ENCODE measurements at regions not wholly inside any gene's neighbourhood (a gene's known extent, or its start where the extent isn't known, plus 50 kb on each side); places are given as distances from the start of the nearest gene placed in this dataset.
A peak's percentile ranks its signal among the peaks of the same experiment; 100 is the strongest.

DNA sequence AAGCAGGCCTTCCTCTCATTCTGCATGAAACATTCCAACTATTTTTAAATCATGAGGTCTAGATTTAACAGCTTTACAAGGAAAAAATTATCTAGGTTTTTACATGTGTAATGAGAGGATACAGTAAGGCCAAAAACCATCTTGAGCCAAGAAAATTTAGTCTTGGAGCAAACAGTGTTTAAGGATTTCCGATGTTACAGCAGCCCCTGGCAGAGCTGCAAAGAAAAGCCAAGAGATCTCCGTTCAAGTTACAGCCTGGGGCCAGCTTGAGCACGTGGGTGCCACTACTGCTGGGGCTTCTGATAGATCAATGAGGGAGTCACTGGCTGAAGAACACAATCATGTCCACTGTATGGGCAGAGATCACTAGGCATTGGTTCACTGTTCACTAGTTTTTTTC lies 156.2 kb downstream of the EVX1 start:
- no peak for DNase-seq (ENCODE audit: low spot score)
- BruUV-seq (replicated peaks): no TSS peak
- Histone ChIP-seq H3K4me3 (ENCODE audit: low read depth, low read length, poor library complexity, severe bottlenecking) (no peak overlapping the region), H3K9me2 (ENCODE audit: insufficient read depth, low read length) (no peaks in the 10 kb centered on the region), H2AFZ (ENCODE audit: low read length) (no peak overlapping the region), H3K9me3 (ENCODE audit: low read length) (no peaks in the 10 kb centered on the region), H3K79me2 (ENCODE audit: insufficient read depth, low read depth, low read length) (no peaks in the 10 kb centered on the region), H3K36me3 (ENCODE audit: insufficient read depth, low read length) (no peaks in the 10 kb centered on the region), H4K20me1 (ENCODE audit: insufficient read depth, low read length) (no peaks in the 10 kb centered on the region), H3K27ac (ENCODE audit: low read depth, low read length, poor library complexity, severe bottlenecking) (no peak overlapping the region), H3K4me1 (ENCODE audit: insufficient read depth, low read length, poor library complexity, severe bottlenecking) (peaks cover 6% of the 10 kb centered on the region), H3K4me2 (ENCODE audit: low read length) (no peak overlapping the region)
- POLR2A ChIA-PET: interaction anchor here (0.6 to 0.7 kb wide), 2 partner anchors 12 to 85 kb away, joined by 3 to 4 read pairs; no protein-coding TSS in a partner anchor
- intact Hi-C loops (cut with micrococcal nuclease; ENCODE audit: unreplicated experiment): no loop called here
- TF ChIP-seq, protein P1, sequence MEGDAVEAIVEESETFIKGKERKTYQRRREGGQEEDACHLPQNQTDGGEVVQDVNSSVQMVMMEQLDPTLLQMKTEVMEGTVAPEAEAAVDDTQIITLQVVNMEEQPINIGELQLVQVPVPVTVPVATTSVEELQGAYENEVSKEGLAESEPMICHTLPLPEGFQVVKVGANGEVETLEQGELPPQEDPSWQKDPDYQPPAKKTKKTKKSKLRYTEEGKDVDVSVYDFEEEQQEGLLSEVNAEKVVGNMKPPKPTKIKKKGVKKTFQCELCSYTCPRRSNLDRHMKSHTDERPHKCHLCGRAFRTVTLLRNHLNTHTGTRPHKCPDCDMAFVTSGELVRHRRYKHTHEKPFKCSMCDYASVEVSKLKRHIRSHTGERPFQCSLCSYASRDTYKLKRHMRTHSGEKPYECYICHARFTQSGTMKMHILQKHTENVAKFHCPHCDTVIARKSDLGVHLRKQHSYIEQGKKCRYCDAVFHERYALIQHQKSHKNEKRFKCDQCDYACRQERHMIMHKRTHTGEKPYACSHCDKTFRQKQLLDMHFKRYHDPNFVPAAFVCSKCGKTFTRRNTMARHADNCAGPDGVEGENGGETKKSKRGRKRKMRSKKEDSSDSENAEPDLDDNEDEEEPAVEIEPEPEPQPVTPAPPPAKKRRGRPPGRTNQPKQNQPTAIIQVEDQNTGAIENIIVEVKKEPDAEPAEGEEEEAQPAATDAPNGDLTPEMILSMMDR (conservative IDR thresholded peaks at IDR 0.05; ENCODE audit: low read length): no peak
- no peak for TF ChIP-seq EZH2phosphoT487 (IDR thresholded peaks at IDR 0.05; ENCODE audit: borderline replicate concordance, low read depth, low read length)
- CTCF ChIA-PET (ENCODE audit: unreplicated experiment): no interaction called here

DNA sequence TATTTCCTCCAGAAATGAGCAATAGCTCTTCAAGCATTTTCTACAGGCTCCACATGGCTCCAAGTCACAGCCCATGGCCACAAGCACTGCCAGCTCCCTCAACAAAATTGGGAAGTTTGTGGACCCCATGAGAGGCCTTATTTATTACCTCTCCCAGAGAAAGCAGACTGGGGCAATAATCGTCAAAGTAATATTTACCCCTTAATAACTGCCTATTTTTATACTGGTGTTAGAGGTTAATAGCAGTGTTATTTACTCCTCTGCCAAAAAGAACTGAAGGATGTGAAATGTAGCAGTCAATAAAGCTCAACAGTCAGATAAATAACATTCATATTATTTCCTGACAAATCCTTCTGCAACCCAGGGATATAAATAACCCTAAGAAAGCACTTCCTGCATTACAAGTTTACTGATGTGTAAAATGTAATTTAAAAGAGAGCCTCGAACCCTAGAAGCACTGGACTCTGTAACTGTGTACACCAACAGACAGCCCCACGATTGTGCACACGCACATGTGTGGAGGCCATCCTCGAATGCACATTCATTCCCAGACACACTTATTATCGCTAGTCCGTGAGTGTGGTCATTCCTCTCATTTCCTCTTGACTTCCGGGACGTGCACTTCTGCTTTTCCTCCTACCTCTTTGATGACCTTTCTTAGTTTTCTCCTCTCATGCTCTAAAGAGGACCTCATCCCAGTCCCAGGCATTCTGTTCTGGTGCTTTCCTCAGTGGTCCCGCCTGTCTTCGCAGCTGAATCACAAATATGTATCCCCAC lies 157.4 kb downstream of the EVX1 start:
- H3K27ac ChIP-seq (ENCODE audit: low read depth, low read length, poor library complexity, severe bottlenecking): no peak overlapping the region
- H3K36me3 ChIP-seq (ENCODE audit: insufficient read depth, low read length): no peaks in the 10 kb centered on the region
- intact Hi-C loops (cut with micrococcal nuclease; ENCODE audit: unreplicated experiment): no loop called here
- H4K20me1 ChIP-seq (ENCODE audit: insufficient read depth, low read length): no peaks in the 10 kb centered on the region
- POLR2A ChIA-PET: no interaction called here
- peak; percentile 3 for DNase-seq (ENCODE audit: low spot score)
- no peaks in the 10 kb centered on the region for H3K9me2 ChIP-seq (ENCODE audit: insufficient read depth, low read length)
- peak overlapping the region; percentile 40 for H3K4me2 ChIP-seq (ENCODE audit: low read length)
- H2AFZ ChIP-seq (ENCODE audit: low read length): no peak overlapping the region
- no peak for TF ChIP-seq EZH2phosphoT487 (IDR thresholded peaks at IDR 0.05; ENCODE audit: borderline replicate concordance, low read depth, low read length)
- TF ChIP-seq, protein P1 (conservative IDR thresholded peaks at IDR 0.05; ENCODE audit: low read length): no peak
- no TSS peak for BruUV-seq (replicated peaks)
- CTCF ChIA-PET (ENCODE audit: unreplicated experiment): no interaction called here
- no peaks in the 10 kb centered on the region for H3K9me3 ChIP-seq (ENCODE audit: low read length)
- peaks cover 6% of the 10 kb centered on the region for H3K4me1 ChIP-seq (ENCODE audit: insufficient read depth, low read length, poor library complexity, severe bottlenecking)
- H3K4me3 ChIP-seq (ENCODE audit: low read depth, low read length, poor library complexity, severe bottlenecking): no peak overlapping the region
- no peaks in the 10 kb centered on the region for H3K79me2 ChIP-seq (ENCODE audit: insufficient read depth, low read depth, low read length)

DNA sequence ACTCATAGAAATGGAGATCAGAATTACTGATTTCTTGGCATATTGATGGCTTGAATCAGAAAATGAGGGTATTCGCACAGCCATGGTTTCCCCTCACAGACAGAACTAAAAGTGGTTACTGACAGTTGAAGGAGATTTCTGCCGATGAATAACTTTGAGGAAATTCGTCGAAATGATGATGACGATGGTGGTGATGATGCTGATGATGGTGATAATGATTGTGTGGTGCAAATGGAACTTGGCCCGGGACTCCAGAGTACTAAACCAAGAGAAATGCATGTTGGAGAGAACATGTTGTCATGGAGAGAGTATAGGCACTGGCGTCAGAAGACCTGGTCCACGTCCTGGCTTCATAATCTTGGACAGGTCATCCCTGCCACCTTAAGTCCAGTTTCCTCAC lies 163.2 kb downstream of the EVX1 start:
- Histone ChIP-seq H3K4me1 (ENCODE audit: insufficient read depth, low read length, poor library complexity, severe bottlenecking) (no peaks in the 10 kb centered on the region), H3K9me2 (ENCODE audit: insufficient read depth, low read length) (no peaks in the 10 kb centered on the region), H4K20me1 (ENCODE audit: insufficient read depth, low read length) (no peaks in the 10 kb centered on the region), H3K27ac (ENCODE audit: low read depth, low read length, poor library complexity, severe bottlenecking) (no peak overlapping the region), H2AFZ (ENCODE audit: low read length) (no peak overlapping the region), H3K9me3 (ENCODE audit: low read length) (no peaks in the 10 kb centered on the region), H3K79me2 (ENCODE audit: insufficient read depth, low read depth, low read length) (no peaks in the 10 kb centered on the region), H3K36me3 (ENCODE audit: insufficient read depth, low read length) (no peaks in the 10 kb centered on the region), H3K4me2 (ENCODE audit: low read length) (no peak overlapping the region), H3K4me3 (ENCODE audit: low read depth, low read length, poor library complexity, severe bottlenecking) (no peak overlapping the region)
- POLR2A ChIA-PET: no interaction called here
- TF ChIP-seq EZH2phosphoT487 (IDR thresholded peaks at IDR 0.05; ENCODE audit: borderline replicate concordance, low read depth, low read length): no peak
- CTCF ChIA-PET (ENCODE audit: unreplicated experiment): no interaction called here
- intact Hi-C loops (cut with micrococcal nuclease; ENCODE audit: unreplicated experiment): no loop called here
- DNase-seq (ENCODE audit: low spot score): no peak
- no TSS peak for BruUV-seq (replicated peaks)
